ENCODE measurements at regions not wholly inside any gene's neighbourhood (a gene's known extent, or its start where the extent isn't known, plus 50 kb on each side); places are given as distances from the start of the nearest gene placed in this dataset.
"Not testable (repeated sequence)": the region's sequence is repeated elsewhere in the genome, so short reads cannot be mapped to it uniquely, and the experiment has no call there.

DNA sequence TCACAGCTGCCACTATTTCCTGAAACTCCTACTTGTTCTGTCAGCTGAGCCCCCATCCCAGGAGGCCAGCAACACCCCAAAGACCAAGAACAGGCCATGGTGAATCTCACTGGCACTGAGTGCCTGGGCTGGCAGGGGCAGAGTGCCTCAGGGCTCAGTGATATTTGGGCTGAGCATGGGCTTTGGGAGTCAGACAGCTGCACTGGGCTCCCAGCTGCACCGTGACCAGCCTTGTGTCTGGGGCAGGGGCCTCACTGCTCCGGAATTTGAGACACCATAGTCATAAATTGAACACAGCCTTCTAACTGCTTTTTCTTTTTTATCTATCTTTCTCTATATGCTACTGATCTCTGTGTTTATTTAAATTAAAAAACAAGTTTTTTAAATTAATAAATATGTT is 1744.2 kb downstream of the TP53TG3F start:
- DNase-seq (ENCODE audit: low spot score) = no peak
- in situ Hi-C loops (cut with MboI; ENCODE audit: low sequenced_read_pairs, unreplicated experiment) = no loop called here
- no peak for TF ChIP-seq CTCF (IDR thresholded peaks at IDR 0.05; ENCODE audit: borderline replicate concordance, control extremely low read depth, extremely low read depth, insufficient read depth, missing control alignments)

DNA sequence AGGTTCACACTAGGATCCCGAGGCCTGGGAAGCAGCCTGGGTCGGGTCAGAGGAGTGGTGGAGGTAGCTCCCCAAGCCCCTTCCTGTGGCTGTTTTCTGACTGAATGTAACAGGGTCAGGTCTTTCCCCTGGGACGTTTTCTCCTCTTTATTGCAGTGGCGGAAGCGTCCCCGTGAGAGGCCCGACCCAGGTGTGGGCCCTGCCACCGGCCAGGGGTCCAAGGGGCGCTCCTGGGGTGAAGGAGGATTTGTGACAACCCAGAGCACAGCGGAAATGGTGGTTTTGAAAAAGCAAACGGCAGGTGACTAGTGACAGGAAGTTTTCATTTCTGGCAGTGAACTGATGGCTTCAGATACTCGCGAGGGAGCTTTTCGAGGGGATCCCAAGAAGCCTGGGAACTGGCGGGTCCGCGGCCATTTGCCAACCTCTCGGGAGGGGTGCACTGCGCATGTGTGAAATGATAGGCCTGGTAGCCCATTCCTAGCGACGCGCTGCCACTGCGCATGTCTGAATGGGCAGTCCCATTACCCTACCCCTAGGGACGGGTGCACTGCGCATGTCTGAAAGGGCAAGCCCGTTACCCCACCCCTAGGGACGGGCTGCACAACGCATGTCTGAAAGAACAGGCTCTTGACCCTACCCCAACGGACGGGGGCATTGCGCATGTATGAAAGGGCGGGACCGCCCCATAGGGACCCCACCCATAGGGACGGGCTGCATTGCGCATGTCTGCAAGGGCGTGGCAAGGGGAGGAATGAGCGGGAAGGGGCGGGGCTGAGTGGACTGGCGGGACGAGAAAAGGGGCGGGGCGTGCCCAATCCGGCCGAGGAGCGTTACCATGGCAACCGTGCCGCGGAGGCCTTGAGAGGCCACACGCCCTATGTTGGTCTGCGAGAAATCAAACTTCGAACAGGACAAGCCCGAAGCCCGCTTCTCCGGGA is 1747.9 kb downstream of the TP53TG3F start:
- DNase-seq (ENCODE audit: low spot score) = no peak
- TF ChIP-seq CTCF (IDR thresholded peaks at IDR 0.05; ENCODE audit: borderline replicate concordance, control extremely low read depth, extremely low read depth, insufficient read depth, missing control alignments) = no peak
- in situ Hi-C loops (cut with MboI; ENCODE audit: low sequenced_read_pairs, unreplicated experiment) = no loop called here

DNA sequence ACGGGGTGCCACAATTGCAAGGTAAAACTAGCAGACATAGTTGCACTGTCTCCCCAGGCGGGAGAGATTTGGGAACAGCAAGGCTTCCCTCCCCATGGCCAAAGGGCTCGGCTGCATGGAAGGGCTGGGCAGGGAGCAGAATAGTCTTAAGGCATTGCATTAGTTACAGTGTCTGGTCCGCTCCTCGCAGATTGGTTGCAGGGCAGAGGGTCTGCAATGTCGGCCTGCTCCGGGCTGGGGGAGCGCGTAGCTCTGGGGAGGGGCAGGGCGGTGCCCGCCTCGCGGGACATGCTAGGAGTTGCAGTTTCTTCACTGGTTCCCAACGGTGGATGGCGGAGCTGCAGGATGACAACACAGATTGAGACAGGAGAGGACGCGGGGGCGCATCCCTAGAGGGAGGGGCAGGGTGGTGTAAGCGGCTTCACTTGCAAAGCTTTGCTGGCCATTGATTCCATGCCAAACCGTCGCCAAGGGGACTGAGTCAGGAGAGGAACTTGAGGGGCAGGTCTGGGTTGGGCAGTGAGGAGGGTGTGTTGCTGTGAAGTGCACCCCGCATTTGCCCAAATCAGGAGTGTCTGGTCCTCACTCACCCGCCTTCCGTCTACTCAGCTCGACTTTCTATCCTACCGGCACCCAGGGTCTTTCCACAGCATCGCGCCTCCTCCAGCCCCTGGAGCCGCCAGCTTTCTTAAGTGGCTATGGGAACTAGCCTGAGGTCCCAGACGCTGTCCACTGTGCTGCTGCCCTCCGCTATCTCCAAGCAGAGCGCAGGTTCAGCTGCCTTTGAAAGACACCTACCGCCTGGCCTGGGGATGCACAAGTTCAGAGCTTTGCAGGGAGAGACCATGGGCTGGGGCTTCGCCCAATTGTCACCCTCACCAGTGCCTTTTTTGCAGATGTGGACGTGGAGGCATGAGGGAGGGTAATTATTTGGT is 1748.9 kb downstream of the TP53TG3F start:
- TF ChIP-seq CTCF (IDR thresholded peaks at IDR 0.05; ENCODE audit: borderline replicate concordance, control extremely low read depth, extremely low read depth, insufficient read depth, missing control alignments) = no peak
- no peak for DNase-seq (ENCODE audit: low spot score)
- in situ Hi-C loops (cut with MboI; ENCODE audit: low sequenced_read_pairs, unreplicated experiment) = no loop called here

GRCh38 chr16:35210681-35211433 is 1751.4 kb downstream of the TP53TG3F start:
- no peak for TF ChIP-seq CTCF (IDR thresholded peaks at IDR 0.05; ENCODE audit: borderline replicate concordance, control extremely low read depth, extremely low read depth, insufficient read depth, missing control alignments)
- no peak for DNase-seq (ENCODE audit: low spot score)
- in situ Hi-C loops (cut with MboI; ENCODE audit: low sequenced_read_pairs, unreplicated experiment) = no loop called here

DNA sequence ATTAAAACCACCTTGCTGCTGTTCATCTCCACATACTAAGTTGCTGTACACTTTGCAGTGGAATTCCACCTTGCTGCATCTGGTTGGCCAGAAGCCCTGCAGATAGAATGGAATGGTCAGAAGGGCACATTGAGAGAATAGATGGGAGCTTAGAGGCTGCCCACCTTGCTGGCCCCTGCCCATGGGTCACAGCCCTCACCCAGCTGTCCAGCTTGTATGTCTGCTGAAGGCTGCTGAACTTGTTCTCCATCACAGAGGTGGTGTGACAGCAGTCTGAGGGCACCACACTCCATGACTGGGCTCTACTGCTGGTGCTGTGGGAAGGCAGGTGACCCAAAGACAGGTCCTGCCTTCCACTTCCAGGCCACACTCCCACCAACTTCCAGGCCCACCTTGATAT is 1755.4 kb downstream of the TP53TG3F start:
- in situ Hi-C loops (cut with MboI; ENCODE audit: low sequenced_read_pairs, unreplicated experiment) = no loop called here
- no peak for TF ChIP-seq CTCF (IDR thresholded peaks at IDR 0.05; ENCODE audit: borderline replicate concordance, control extremely low read depth, extremely low read depth, insufficient read depth, missing control alignments)
- no peak for DNase-seq (ENCODE audit: low spot score)

DNA sequence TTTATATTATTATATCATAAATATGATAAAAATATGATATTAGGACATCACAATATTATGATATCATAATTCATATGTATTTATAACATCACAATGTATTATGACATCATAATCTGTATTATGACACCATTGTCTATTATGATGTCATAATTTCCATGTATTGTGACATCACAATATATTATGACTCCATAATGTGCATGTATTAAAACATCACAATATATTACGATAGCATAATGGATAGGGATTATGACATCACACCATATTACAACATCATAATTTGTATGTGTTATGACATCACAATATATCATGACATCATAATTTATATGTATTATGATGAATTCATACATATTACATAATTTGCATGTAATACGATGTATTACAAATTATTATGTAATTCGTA is 1755.9 kb downstream of the TP53TG3F start:
- TF ChIP-seq CTCF (IDR thresholded peaks at IDR 0.05; ENCODE audit: borderline replicate concordance, control extremely low read depth, extremely low read depth, insufficient read depth, missing control alignments) = no peak
- no peak for DNase-seq (ENCODE audit: low spot score)
- in situ Hi-C loops (cut with MboI; ENCODE audit: low sequenced_read_pairs, unreplicated experiment) = no loop called here

GRCh38 chr16:35216261-35216660 is 1756.8 kb downstream of the TP53TG3F start:
- in situ Hi-C loops (cut with MboI; ENCODE audit: low sequenced_read_pairs, unreplicated experiment); DNase-seq (ENCODE audit: low spot score): not testable (repeated sequence)

Data from GM13976 (cell line).